GM18505 (cell line): ENCODE measurements at regions not wholly inside any gene's neighbourhood (a gene's known extent, or its start where the extent isn't known, plus 50 kb on each side); places are given as distances from the start of the nearest gene placed in this dataset.
"Not testable (repeated sequence)": the region's sequence is repeated elsewhere in the genome, so short reads cannot be mapped to it uniquely, and the experiment has no call there.

Experiments
- ATAC-seq: cut with Tn5 transposase; IDR thresholded peaks from one replicate; pipeline ENCODE4 v1.9.1; 2021; ENCODE audit not compliant: unreplicated experiment
- POLR2A ChIP-seq: IDR thresholded peaks from 4 replicates; pipeline ENCODE4 v1.6.1; 2011; ENCODE audit warnings: borderline replicate concordance; ENCODE audit not compliant: insufficient read depth, insufficient read length; ENCODE audit errors: extremely low read depth

- no peak for TF ChIP-seq POLR2A
- no peak for ATAC-seq
Observed at GRCh38 chrX:39796856-39797255, 300.9 kb downstream of the BCOR start.

GRCh38 chrX:39798488-39798887, 299.3 kb downstream of the BCOR start:
- not testable (repeated sequence) for ATAC-seq

- TF ChIP-seq POLR2A, result no peak
- no peak for ATAC-seq
Observed at GRCh38 chrX:39802354-39802753, 295.4 kb downstream of the BCOR start.

DNA sequence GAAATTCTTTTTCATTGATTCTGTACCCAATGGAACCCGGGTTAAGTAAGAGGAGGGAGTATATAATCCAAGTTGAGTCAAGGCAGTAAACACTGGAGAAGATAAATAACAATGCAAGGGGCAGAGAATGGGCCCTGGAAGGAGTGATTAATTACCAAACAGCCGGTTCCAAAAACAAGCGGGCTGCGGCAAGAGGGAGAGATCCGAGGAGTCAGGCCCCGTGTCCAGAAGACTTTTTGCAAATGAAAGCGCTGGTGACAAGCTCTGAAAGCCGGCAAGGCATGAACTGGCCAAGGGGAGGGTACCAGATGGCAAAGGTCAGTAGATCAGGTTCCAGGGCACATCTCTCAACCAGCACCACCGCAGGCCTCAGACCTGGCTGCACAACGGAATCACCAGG, 294.9 kb downstream of the BCOR start:
- no peak for TF ChIP-seq POLR2A
- ATAC-seq, result no peak

DNA sequence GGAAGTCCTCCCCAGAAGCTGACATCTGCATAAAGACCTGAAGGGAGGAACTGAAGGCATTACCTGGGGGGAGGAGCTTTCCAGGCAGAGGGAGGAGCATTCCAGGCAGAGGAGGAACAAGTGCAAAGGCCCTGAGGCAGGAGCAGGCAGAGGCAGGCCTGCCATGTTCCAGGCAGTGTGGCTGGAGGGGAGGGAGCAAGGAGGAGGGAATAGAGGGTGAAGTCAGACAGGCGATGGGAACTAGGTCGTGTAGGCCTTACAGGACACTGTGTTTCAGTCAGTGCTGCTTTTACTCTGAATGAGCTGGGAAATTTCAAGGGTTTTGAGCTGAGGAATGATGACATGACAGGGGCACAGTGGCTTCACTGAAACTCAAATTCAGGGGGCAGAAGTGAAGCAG, 292.7 kb downstream of the BCOR start:
- no peak for TF ChIP-seq POLR2A
- ATAC-seq, result no peak

DNA sequence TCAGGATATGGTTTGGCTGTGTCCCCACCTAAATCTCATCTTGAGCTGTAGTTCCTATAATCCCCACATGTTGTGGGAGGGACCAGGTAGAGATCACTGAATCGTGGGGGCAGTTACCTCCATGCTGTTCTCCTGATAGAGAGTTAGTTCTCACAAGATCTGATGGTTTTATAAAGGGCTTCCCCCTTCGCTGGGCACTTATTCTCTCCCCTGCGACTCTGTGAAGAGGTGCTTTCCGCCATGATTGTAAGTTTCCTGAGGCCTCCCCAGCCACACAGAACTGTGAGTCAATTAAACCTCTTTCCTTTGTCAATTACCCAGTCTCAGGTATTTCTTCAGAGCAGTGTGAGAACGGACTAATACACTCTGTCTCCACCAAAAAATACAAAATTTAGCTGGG, 291.9 kb downstream of the BCOR start:
- TF ChIP-seq POLR2A, result no peak
- ATAC-seq, result no peak

DNA sequence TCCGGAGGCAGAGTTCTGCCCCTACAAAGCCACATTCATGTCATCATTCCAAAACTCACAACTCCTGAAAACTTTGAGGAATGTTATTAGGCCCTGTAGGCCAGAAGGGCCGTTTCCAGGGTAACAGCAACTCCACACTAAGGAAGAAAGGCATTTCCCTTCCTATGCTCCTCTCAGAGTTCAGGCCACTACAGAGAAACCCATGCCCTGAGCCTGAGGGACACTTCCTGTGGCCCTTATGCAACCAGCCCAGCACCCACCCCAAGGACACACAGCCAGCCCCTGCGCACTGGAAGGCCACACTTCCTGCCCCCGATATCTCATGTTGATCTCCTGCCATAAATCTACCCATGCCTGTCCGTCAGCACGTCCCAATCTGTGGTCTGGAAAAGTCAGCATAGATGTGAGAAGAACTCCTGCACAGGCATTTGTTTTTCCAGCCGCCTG, 289.3 kb downstream of the BCOR start:
- no peak for TF ChIP-seq POLR2A
- no peak for ATAC-seq

GRCh38 chrX:39809331-39809730, 288.4 kb downstream of the BCOR start:
- ATAC-seq, result no peak
- no peak for TF ChIP-seq POLR2A

- ATAC-seq, result no peak
- no peak for TF ChIP-seq POLR2A
Observed at GRCh38 chrX:39810901-39811300, 286.9 kb downstream of the BCOR start.

DNA sequence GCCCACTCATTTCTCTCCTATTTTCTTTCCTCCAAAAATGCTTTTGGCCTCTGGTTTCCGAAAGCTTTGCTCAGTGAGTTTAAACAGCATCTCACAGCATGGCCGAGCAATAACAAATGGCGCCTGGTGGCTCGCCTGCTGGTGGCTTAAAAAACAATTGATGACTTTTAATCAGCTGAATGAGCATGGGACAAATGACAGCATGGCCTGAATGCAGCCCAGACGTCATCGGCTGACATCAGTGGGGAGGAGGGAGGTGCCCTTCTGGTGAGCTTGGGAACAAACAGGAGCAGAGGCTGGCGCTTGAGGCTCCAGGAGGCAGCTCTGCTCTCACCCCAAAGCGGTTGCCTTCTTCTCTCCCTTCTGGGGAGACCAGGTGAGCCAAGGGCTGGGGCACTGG, 286.4 kb downstream of the BCOR start:
- TF ChIP-seq POLR2A, result no peak
- ATAC-seq, result no peak

- no peak for ATAC-seq
- no peak for TF ChIP-seq POLR2A
Observed at GRCh38 chrX:39813631-39814277, 284.0 kb downstream of the BCOR start.

DNA sequence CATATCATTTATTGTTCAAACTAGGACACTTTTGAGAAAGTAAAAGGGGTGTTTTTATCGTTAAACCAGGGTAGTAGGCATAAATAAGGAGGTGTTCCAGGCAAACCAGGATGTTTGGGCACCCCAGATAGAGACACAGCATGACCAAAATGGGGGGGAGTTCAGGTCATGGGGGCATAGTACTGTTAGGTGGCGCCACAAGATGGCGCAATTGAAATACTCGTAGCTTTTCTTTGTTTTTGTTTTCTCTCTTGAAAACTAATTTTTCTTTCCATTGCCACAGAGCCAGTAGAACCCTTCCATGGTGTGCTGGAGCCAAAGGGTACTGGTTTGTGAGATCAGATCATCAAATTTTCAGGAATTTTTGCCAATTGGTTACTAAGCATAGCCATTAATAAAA, 283.4 kb downstream of the BCOR start:
- ATAC-seq, result no peak
- no peak for TF ChIP-seq POLR2A

GRCh38 chrX:39815631-39816030, 282.1 kb downstream of the BCOR start:
- no peak for TF ChIP-seq POLR2A
- ATAC-seq, result no peak

GRCh38 chrX:39816871-39817731, 280.7 kb downstream of the BCOR start:
- no peak for ATAC-seq
- no peak for TF ChIP-seq POLR2A
